ENCODE measurements at regions not wholly inside any gene's neighbourhood (a gene's known extent, or its start where the extent isn't known, plus 50 kb on each side); places are given as distances from the start of the nearest gene placed in this dataset.
"Not testable (repeated sequence)": the region's sequence is repeated elsewhere in the genome, so short reads cannot be mapped to it uniquely, and the experiment has no call there.

DNA sequence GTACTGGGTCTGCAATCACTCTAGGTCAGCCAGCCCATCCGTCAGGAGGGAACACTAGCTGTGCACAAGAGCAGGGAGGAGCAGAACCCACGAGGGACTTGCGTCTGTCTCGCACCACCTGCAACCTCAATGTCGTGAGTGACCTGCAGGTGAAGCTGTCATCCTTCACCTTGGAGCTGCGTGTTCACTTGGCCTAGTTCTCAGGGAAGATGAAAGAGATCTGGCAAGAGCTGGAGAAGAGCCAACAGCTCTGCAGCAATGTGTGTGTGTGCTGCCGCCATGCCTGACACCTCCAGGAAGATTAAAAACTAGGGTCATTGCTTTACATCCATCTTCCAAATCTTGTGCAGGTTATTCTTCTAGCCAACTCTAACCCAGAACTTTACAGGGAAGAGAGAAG is 117.6 kb upstream of the MRI1 start:
- DNase-seq, result no peak

DNA sequence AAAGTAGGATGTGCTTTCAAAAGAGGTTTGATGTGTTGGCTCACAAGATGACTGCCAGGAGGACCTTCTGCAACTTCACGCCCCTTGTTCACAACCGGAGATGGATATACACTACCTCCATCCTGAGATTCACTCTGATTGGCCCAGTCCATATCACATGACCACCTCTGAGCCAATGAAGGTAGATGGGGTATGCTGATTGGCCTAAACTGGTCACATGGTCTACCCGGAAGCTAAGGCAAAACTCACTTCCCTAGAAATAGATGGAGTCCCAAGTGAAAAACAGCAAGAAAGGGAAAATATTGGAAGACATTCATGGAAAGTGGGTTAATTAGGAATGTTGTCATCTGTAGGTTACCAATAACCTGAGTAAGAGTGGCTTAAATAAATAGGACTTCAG is 119.7 kb upstream of the MRI1 start:
- no peak for DNase-seq

DNA sequence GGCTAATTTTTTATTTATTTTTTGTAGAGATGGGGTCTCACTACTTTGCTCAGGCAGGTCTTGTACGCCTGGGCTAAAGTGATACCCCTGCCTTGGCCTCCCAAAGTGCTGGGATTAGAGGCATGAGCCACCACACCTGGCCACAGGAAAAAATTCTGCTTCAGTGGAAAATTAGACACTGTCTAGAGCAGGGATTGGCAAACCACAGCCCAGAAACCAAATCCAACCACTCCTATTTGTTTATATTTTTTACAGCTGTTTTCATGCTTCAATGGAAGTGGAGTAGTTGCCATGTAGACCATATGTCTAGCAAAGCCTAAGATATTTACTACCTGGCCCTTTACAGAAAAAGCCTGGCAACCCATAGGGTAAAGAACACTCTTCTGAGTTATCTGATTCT is 123.7 kb upstream of the MRI1 start:
- no peak for DNase-seq

DNA sequence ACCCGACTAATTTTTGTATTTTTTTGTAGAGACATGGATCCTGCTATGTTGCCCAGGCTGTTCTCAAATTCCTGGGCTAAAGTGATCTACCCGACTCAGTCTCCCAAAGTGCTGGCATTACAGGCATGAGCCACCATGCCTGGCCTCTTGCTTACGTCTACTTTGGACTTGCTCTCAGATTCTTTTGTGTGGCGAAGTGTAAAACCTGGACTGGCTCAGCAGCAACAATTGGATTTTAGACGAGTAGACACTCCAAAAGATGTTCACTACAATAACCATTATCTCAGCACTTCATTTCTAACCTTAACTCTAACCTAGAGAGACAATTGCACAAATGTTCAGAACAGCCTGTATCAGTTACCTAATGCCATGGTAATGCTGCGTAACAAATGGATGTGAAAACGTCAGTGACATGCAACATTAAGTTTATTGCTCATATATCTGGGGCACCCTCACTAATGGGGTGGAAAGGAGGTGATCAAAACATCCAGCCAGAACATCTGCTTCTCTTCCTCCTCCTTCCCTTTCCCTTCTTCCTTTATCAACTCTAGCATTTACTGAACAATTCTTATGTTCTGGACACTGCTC is 124.9 kb upstream of the MRI1 start:
- DNase-seq, result no peak

DNA sequence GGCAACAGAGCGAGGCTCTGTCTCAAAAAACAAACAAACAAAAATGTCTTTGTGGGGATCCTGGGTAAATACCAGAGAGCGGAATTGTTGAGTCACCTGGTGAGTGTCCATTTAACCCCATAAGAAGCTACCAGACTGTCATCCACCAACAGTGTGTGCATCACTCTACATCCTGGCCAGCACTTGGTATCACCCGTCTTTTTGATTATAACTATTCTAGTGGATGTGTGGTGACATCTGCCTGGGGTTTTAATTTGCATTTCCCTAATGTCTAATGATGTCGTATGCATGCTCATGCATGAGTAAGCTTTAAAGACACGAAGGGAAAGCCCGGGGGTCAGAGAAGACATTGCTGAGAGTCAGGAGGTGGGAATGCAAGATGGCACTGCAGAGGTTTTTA is 126.7 kb upstream of the MRI1 start:
- DNase-seq, result no peak

DNA sequence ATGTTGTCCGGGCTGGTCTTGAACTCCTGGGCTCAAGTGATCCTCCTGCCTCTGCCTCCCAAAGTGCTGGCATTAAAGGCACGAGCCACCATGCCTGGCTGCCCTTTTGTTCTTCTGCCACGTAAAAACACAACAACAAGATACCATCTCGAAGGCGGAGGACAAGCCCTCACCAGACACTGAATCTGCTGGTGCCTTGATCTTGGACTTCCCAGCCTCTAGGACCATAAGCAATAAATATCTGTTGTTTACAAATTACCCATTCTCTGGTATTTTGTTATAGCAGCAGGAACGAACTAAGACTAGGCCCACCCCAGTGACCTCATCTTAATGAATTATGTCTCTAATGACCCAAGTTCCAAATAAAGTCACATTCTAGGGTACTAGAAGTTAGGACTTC is 128.4 kb upstream of the CACNA1A start:
- no peak for DNase-seq

DNA sequence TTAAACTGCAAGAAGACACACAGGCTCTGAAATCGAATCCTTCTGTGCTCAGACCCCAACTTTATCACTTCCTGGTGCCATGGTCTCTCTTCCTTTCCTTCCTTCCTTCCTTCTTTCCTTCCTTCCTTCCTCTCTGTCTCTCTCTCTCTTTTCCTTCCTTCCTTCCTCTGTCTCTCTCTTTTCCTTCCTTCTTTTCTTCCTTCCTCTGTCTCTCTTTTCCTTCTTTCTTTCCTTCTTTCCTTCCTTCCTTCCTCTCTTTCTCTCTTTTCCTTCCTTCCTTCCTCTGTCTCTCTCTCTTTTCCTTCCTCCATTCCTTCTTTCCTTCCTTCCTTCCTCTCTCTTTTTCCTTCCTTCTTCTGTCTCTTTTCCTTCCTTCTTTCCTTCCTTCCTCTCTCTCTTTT is 127.2 kb upstream of the CACNA1A start:
- no peak for DNase-seq

DNA sequence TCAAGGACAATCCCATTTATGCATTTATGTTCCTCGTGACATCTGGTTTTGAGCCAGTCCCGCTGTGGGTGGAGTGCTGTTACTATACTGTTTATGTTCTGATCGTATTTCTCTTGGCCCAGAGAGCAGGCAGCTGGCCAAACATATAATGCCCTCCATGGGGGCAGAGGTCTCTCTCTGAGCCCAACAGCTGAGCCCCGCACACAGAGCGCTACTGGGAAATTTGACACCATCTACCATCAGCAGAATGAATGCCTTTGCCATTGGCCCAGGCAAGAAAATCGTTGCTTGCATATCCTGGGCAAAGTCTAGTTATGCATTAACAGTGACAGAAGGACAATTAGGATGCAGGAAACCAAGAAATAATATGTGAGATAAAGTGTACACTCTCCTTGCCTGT is 126.8 kb upstream of the CACNA1A start:
- peak; percentile 98 for DNase-seq

DNA sequence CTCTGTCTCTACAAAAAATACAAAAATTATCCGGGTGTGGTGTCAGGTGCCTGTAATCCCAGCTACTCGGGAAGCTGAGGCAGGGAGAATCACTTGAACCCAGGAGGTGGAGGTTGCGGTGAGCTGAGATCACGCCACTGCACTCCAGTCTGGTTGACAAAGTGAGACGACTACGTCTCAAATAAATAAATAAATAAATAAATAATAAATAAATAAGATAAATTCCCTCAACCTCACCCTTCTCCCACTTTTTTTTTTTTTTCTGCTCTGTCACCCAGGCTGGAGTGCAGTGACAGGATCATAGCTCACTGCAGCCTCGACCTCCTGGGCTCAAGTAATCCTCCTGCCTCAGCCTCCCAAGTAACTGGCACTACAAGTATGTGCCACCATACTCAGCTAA is 125.9 kb upstream of the CACNA1A start:
- DNase-seq, result not testable (repeated sequence)

DNA sequence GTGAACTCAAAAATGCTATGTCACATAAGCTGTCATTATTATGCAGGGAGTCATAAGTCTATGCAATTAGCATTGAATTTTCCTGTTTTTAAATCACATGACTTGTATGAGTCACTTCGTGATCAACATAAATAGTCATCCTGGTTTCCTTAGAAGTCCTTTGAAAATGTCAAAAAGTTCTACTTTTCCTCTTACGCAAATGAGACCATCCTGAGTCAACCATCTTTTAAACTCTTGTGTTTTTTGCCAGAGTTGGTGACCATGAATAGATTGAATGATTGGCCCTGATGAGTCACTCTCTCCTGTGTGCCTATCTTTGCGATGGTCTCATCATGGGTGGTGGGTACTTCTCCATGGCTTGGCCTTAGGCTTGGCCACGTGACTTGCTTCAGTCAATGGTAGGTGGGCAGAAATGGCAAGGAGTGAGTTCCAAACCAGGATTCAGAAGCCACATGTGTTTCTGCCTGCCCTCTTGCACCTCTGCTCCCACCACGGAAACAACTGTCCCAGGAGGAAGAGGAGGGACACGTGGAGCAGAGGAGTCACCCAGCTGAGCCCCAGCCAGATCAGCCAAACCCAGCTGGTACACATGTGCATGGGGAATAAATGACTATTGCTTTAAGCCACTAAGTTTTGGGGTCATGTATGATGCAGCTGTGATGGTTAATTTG is 123.5 kb upstream of the CACNA1A start:
- DNase-seq, result no peak

DNA sequence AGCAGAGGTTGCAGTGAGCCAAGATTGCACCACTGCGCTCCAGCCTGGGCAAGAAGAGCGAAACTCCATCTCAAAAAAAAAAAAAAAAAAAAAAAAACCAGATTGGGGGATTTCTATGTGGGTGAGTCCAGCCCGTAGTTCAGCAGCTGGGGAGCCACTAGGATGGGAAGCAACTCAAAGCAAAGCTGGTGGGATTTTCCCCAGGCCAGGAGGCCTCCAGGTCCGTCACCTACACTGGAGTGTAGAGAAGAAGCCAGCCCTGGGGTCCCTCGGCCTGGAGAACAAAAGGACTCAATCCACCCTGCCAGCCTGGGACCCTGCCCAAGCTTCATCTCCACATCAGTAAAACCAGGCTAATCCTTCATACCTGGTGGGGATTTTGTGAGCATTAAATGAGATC is 121.3 kb upstream of the CACNA1A start:
- DNase-seq, result no peak

DNA sequence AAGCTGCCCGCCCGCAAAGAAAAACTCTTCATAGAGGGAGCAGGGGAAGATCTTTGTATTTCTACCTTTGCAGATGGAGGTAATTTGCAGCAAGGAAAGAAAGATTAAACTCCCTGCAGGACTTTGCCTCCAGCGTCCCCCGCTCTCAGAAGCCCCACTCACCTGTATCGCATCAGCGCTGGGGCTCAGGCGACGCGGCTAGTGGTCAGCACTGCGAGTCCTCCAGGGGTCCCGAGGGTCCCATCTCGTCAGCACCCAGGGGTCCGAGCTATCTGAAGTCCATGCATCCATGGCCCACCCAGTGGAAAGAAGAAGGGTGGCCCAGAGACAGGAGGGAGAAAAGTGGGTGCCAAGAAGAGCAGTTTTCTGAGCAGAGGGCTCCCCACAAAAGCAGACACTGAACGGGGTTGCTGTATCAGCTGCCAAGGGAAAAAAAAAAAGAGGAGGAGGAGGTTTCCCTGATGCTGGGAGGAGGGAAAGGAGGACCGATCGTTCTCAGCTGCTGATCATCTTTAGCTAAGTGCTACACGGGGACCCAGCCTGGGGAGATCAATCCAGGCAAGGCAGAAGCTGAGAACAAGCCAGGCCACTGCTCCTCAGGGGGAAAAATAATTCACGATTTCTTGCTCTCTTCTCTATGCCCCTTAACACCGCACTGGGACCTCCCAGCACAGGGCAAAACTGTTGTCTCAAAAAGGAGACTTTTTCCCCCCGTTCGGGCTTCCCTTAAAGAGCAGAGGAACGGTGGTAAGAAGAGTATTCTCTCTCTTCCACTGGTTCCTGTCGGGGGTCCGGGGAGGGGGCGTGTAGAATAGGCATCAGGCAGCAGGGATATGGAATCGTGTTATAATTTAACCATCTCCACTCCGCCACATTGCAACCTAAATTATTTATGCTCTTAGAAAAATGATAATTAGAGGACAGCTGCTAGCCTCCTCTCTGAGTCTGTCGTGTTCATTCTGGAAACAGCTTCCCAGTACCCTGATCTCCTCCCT is 117.7 kb upstream of the CACNA1A start:
- no peak for DNase-seq

DNA sequence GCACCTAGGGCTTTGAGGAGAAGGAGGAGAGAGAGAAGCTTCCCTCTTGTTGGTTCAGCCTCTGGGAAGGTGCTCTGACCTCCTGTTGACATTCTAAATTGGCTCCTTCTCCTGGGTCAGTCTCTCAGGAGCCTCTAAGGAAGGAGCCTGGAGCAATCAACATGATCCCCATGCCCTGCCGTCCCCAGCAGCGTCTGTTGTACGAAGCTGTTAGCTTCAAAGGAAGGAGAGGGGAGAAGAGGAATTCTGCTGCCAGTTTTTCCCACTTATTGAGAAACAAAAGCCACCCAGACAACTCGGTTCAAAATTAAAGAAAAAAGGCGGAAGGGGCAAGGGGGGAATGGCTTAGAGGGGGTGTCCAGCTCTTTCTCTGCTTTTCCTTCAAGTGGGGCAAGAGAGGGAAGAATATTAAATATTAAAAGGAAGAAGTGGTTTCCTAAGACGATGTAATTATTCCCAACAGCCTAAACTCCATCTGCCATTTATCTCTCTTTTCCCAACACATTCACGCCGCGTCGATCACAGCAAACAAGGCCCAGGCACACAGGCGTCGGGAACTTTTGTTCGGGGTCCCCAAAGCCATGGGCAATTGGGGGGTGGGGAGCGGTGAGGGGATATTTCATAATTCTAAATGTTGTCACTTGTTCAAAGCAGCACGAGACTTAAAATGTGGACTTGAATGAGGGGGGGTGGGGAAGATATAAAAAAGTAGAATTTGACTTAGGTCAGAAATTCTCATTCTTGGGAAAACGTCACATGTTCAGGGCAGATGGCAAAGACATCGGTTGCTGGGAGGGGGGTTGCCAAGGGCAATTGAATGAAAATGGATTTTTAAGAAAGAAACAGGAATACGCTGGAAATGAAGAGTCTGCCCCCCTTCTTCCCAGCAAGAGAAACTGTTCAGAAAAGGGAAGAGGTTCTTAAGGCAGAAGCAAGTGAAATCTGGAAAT is 116.8 kb upstream of the CACNA1A start:
- no peak for DNase-seq

DNA sequence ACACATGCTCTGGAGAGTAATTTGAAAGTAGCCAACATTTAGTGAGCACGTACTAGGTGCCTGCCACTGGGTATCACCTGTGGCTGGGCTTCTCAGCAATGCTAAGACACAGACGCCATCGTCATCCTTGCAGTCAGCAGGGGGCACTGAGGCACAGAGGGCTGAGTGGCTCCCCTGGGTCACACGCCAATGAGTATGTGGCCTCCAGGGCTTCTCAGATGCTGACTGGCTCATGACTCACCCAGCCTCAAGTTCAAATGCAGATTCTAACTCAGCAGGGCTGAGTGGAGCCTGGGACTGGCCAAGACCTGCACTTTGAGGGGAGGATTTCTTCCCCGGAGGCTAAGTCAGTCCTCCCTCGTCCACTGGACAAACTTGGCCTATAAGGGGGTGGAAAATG is 115.1 kb upstream of the CACNA1A start:
- peak; percentile 58 for DNase-seq

DNA sequence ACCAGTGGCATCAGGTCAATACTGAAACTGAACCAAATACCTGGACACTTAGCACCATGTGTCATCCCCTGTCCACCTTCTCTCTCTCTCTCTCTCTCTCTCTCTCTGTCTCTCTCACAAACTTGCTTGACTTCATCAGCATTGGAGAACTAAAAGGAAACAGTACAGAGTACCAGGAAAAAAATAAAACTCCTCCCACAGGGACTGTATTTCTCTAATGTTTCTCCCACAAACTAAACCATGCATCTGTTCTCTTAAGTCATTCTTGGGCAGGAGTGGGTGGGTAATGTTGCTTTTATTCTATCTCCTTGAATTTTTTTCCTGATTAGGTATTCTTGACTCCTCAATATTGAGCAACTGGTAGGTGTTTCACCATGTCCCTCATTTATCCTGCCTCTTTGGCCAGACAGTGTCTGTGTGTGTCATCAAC is 112.9 kb upstream of the CACNA1A start:
- DNase-seq, result no peak

DNA sequence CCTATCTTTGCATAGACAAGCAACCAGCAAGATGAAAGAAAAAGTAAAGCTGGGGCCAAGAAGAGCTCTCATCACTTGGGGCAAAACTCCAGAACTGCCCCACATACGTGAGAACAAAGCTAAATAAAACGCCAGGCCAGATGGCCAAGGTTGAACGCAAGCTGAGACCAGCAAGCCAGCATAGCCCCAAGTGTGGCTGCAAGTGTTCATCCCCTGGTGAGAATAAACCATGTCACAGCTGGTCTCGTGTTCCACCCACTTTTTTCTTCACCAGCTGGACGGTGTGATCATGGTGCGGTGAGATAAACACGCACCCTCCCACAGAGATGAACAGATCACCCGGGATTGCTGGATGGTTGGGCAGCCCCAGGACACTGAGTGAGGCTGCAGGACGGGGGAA is 109.6 kb upstream of the CACNA1A start:
- peak; percentile 45 for DNase-seq

DNA sequence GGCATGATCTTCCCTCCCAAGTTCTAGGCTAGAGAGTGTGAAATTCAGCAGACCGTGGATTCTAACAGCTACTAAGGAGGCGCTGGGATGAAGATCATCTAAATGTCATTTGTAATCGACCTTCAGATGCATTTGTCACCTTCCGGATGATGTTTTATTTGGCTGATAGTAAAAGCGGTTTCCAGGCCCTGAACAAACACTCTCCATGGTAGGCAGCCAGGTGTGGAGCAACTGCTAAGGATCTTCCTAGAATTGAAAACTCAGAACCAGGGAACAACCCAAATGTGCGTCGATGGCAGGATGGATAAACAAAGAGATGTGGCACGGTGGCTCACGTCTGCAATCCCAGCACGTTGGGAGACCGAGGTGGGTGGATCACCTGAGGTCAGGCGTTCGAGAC is 107.2 kb upstream of the CACNA1A start:
- DNase-seq, result no peak

DNA sequence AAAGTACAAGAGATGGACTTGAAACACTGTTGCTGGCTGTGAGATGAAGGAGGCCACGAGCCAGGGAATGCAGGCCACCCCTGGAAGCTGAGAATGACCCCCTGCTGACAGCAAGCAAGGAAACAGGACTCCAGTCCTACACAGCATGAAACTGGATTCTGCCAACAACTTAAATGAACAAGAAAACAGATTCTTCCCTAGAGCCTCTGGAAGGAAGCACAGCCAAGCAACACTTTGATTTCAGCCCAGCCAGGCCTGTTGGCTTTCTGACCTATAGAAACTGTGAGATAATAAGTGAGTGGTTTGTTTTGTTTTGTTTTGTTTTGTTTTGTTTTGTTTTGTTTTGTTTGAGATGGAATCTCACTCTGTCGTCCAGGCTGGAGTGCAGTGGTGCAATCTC is 105.3 kb upstream of the CACNA1A start:
- DNase-seq, result no peak

DNA sequence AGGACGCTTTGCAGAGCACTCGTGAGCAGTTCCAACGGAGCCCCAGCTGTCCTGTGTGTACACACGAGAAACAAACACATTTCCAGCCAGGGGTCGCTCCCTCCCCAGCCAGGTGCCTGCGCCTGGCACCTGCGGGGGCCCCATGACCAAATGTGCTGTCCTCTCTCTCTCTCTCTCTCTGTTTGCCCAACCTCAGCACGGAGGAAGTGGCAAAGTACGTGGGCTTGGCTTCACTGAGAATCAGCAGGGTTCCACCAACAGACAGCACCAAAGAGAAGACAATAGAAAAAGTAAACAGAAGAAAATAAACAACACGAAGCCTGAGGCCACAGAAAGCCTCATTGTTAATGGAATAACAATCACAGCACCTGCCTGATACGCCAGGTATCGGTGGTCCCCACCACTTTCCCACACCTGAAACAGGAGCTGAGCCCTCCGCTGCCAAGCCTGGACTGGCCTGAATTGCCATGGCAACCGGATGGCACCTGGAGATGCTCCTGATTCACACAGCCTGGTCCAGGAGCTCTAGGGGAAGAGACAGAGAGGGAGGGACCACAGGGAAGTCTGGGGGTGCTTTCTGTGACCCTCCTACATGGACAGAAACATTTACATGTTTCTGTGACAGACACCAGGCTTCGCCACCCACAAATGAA is 103.9 kb upstream of the CACNA1A start:
- peak; percentile 67 for DNase-seq

DNA sequence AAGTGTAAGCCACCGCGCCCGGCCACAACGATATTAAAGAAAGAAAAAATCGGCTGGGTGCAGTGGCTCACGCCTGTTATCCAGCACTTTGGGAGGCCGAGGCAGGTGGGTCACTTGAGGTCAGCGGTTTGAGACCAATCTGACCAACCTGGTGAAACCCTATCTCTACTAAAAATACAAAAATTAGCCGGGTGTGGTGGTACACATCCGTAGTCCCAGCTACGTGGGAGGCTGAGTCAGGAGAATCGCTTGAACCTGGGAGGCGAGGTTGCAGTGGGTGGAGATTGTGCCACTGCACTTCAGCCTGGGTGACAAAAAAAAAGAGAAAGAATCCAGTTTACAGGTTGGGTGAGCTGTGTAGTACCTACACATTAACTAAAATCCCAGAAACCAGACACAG is 99.9 kb upstream of the CACNA1A start:
- no peak for DNase-seq

DNA sequence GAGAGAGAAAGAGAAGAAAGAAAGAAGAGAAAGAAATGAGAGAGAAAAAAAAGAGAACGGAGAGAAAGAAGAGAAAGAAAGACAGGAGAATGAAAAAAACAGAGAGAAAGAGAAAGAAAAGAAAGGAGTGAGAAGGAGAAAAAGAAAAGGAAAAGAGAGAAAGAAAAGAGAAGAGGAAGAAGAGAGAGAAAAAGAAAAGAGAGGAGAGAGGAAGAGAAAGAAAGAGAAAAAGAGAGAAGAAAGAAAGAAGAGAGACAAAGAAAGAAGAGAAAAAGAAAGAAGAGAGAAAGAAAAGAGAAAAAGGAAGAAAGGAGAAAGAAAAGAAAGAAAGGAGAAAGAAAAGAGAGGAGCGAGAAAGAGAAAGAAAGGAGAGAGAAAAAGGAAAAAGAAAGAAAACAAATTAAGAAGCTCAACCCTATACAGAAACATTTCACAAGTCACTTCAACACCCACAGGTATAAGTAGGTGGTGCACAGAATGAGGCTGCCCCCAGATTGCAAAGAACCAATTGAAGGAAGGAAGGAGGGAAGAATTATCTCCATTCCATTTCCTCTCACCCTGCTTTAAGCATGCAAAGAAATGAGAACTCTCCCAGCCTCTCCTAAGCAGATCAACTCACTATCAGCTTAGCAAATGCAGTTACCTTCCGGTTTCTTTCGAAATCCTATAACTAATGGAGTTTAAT is 98.8 kb upstream of the CACNA1A start:
- DNase-seq, result peak; percentile 77

DNA sequence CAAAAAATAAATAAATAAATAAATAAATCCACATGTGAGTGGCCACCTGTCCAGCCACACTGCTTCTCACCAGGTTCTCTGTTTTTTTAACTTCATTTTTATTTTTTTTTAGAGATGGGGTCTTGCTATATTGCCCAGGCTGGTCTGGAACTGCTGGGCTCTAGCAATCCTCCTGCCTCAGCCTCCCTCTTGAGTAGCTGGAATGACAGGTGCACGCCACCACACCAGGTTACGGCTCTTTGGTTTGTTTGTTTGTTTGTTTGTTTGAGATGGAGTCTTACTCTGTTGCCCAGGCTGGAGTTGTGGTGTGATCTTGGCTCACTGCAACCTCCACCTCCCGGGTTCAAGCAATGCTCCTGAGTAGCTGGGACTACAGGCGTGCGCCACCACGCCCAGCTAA is 94.5 kb upstream of the CACNA1A start:
- DNase-seq, result no peak

Measured in NCI-H82 (cell line).